HCT116 (cell line): ENCODE measurements at regions not wholly inside any gene's neighbourhood (a gene's known extent, or its start where the extent isn't known, plus 50 kb on each side); places are given as distances from the start of the nearest gene placed in this dataset.

ENCODE experiments used
- ATAC-seq: fragments of 200-7000 bp; cut with Tn5 transposase; 2 replicates; pipeline ENCODE4 v1.9.1; 2020; ENCODE audit warnings: mild to moderate bottlenecking, moderate library complexity
- BruUV-seq: library from RNA; stranded (reverse); fragments of 400-500 nt; replicated peaks from 2 replicates; lab custom pipeline; 2021; lab: Mats Ljungman, UMichigan
- CTCF ChIA-PET: fragments of 300-600 bp; sonication (Branson Sonifier 250); formaldehyde crosslinking; loops from one replicate; lab custom pipeline; 2021; ENCODE audit warnings: antibody characterized with exemption; lab: Charles Lee
- POLR2A ChIA-PET: fragments of 300-600, 350-600 bp; sonication (Branson Sonifier 250); formaldehyde crosslinking; loops from one replicate; lab custom pipeline; 2021; ENCODE audit warnings: antibody characterized with exemption; lab: Charles Lee
- RAD21 ChIA-PET, 2 experiments: fragments of 300-600 bp; sonication (Branson Sonifier 250); formaldehyde crosslinking; loops; one replicate each; lab custom pipeline; 2023; ENCODE audit warnings: low total read pairs in 2 of 2; ENCODE audit not compliant: uncharacterized antibody in 2 of 2, unreplicated experiment in 2 of 2, low non-redundant PET in 1 of 2; lab: Charles Lee
- DNase-seq: peaks from one replicate; pipeline ENCODE4 v3.0.0-alpha.2; 2010; ENCODE audit warnings: low read depth, low spot score
- H2AFZ ChIP-seq: fragments of 200-600 bp; shearing (Covaris generic), sonication (generic); 2 replicates; pipeline ENCODE4 v1.6.1; 2017; ENCODE audit warnings: low read depth, mixed run types, mixed read lengths, antibody characterized with exemption, low read length; ENCODE audit not compliant: poor library complexity, severe bottlenecking
- H3K27ac ChIP-seq: 2 replicates; pipeline ENCODE4 v1.5.1; 2012; ENCODE audit warnings: low read depth, low read length
- H3K27me3 ChIP-seq: fragments of 200-600 bp; sonication (generic); 2 replicates; pipeline ENCODE4 v1.6.1; 2016; ENCODE audit warnings: mixed run types, low read length, mixed read lengths; ENCODE audit not compliant: insufficient read depth
- H3K36me3 ChIP-seq, 2 experiments: fragments of 200-500 bp in 1 of 2; fragments of 200-600 bp in 1 of 2; sonication (Bioruptor generic) in 1 of 2; sonication (generic) in 1 of 2; 2 replicates each; pipeline versions ENCODE4 v1.5.1 to v1.6.1; 2014 to 2016; ENCODE audit warnings: low read length in 2 of 2, inconsistent platforms in 1 of 2, mixed read lengths in 1 of 2, mixed run types in 1 of 2; ENCODE audit not compliant: insufficient read depth in 2 of 2, control insufficient read depth in 1 of 2
- H3K4me1 ChIP-seq, 2 experiments: fragments of 200-600 bp in 1 of 2; sonication (generic) in 1 of 2; 2 replicates each; pipeline versions ENCODE4 v1.5.1 to v1.6.1; 2012 to 2017; ENCODE audit warnings: low read length in 2 of 2, inconsistent platforms in 1 of 2, mild to moderate bottlenecking in 1 of 2, mixed read lengths in 1 of 2, mixed run types in 1 of 2, moderate library complexity in 1 of 2; ENCODE audit not compliant: insufficient read depth in 2 of 2, control insufficient read depth in 1 of 2
- H3K4me2 ChIP-seq: fragments of 200-600 bp; sonication (generic); 2 replicates; pipeline ENCODE4 v1.6.1; 2017; ENCODE audit warnings: mixed run types, low read length, mixed read lengths
- H3K4me3 ChIP-seq, 2 experiments: fragments of 200-600 bp in 1 of 2; sonication (generic) in 1 of 2; replicated peaks in 1 of 2; 2 replicates each; pipeline ENCODE4 v1.5.1; 2011 to 2016; ENCODE audit warnings: low read length in 2 of 2, control low read depth in 1 of 2, low read depth in 1 of 2, mild to moderate bottlenecking in 1 of 2, mixed read lengths in 1 of 2, mixed run types in 1 of 2
- H3K79me2 ChIP-seq: fragments of 200-600 bp; sonication (generic); 2 replicates; pipeline ENCODE4 v1.6.1; 2017; ENCODE audit warnings: mild to moderate bottlenecking, mixed run types, low read length, moderate library complexity, mixed read lengths; ENCODE audit not compliant: insufficient read depth
- H3K9ac ChIP-seq: fragments of 200-600 bp; sonication (generic); 2 replicates; pipeline ENCODE4 v1.6.1; 2016; ENCODE audit warnings: low read length, mixed read lengths
- H3K9me2 ChIP-seq: fragments of 200-600 bp; sonication (generic), shearing (Covaris generic); 2 replicates; pipeline ENCODE4 v1.6.1; 2017; ENCODE audit warnings: mixed run types, mild to moderate bottlenecking, moderate library complexity; ENCODE audit not compliant: insufficient read depth
- H3K9me3 ChIP-seq, 2 experiments: fragments of 200-500 bp in 1 of 2; fragments of 200-600 bp in 1 of 2; sonication (Bioruptor generic) in 1 of 2; sonication (generic) in 1 of 2; 2 replicates each; pipeline ENCODE4 v1.6.1; 2014 to 2017; ENCODE audit warnings: low read length in 2 of 2, mixed read lengths in 2 of 2, inconsistent platforms in 1 of 2, low read depth in 1 of 2, mild to moderate bottlenecking in 1 of 2, mixed run types in 1 of 2, moderate library complexity in 1 of 2; ENCODE audit not compliant: control insufficient read depth in 1 of 2, insufficient read depth in 1 of 2
- H4K20me1 ChIP-seq: fragments of 200-600 bp; sonication (generic), shearing (Covaris generic); 2 replicates; pipeline ENCODE4 v1.6.1; 2017; ENCODE audit warnings: mixed run types, mild to moderate bottlenecking, moderate library complexity; ENCODE audit not compliant: insufficient read depth
- CTCF ChIP-seq, 3 experiments: fragments of 200-600 bp in 1 of 3; sonication (generic) in 1 of 3; IDR thresholded peaks in 2 of 3; conservative IDR thresholded peaks in 1 of 3; 2 replicates each; pipeline ENCODE4 v1.5.1; 2012 to 2017; ENCODE audit warnings: low read depth in 2 of 3, low read length in 2 of 3, antibody characterized with exemption in 1 of 3, borderline replicate concordance in 1 of 3, control low read depth in 1 of 3, mild to moderate bottlenecking in 1 of 3, mixed read lengths in 1 of 3, mixed run types in 1 of 3, moderate library complexity in 1 of 3; ENCODE audit not compliant: insufficient read depth in 1 of 3
- EGR1 ChIP-seq: IDR thresholded peaks from 2 replicates; pipeline ENCODE4 v1.6.1; 2012; ENCODE audit warnings: low read depth
- ELF1 ChIP-seq: IDR thresholded peaks from 2 replicates; pipeline ENCODE4 v1.6.1; 2012; ENCODE audit warnings: low read depth, borderline replicate concordance
- EZH2 ChIP-seq: fragments of 200-600 bp; sonication (generic); IDR thresholded peaks from 2 replicates; pipeline ENCODE4 v1.6.1; 2017; ENCODE audit warnings: antibody characterized with exemption, mixed run types
- POLR2A ChIP-seq: IDR thresholded peaks from 2 replicates; pipeline ENCODE4 v1.7.0; 2011; ENCODE audit warnings: borderline replicate concordance; ENCODE audit not compliant: insufficient read depth, insufficient read length; ENCODE audit errors: extremely low read depth
- RAD21 ChIP-seq: IDR thresholded peaks from 2 replicates; pipeline ENCODE4 v1.6.1; 2012; ENCODE audit warnings: low read depth, mild to moderate bottlenecking
- ZFX ChIP-seq: fragments of 450-650 bp; IDR thresholded peaks from 2 replicates; pipeline ENCODE4 v1.6.1; 2017
- intact Hi-C: fragments of 100-400 bp; cut with micrococcal nuclease; formaldehyde crosslinking; loops from 2 replicates; pipeline ENCODE4 v1.10.0; 2022
- TF ChIP-seq, protein P1 (sequence below): IDR thresholded peaks from 2 replicates; pipeline ENCODE4 v1.6.1; 2012

DNA sequence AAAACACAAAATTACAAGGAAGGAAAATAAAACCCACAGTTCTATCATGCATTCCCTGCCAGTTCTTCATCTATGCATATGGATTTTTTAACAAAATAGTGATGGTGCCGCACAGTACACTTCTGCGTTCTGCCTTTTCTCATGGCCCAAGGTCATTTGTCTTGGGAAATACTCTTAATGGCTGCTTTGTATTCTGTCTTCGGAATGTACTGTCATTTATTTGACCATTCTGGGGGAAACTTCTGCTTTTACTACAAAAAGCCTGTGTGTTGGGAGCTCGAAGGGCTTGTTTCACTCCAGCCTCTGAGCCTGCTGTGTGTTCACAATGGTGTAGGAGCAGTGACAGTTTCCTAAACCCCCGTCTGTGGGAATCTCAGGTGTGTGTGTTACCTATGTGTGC, 82.8 kb upstream of the SEC14L1 start:
- intact Hi-C loops, result no loop called here
- no peaks in the 10 kb centered on the region for H3K36me3 ChIP-seq
- no peaks in the 10 kb centered on the region for H3K9me2 ChIP-seq
- no peak overlapping the region for H2AFZ ChIP-seq
- ATAC-seq, result no peak
- ChIA-PET CTCF (interaction anchor here (0.6 to 3.4 kb wide), 6 partner anchors 12 to 241 kb away, joined by 3 to 73 read pairs (median 6); partner anchors contain the start of gene MGAT5B), POLR2A (no interaction called here), RAD21 (no interaction called here)
- no peak overlapping the region for H3K27ac ChIP-seq
- no TSS peak for BruUV-seq
- no peak overlapping the region for H3K4me3 ChIP-seq
- no peaks in the 10 kb centered on the region for H4K20me1 ChIP-seq
- no peaks in the 10 kb centered on the region for H3K9me3 ChIP-seq
- no peak overlapping the region for H3K9ac ChIP-seq
- H3K27me3 ChIP-seq, result no peaks in the 10 kb centered on the region
- no peak for TF ChIP-seq POLR2A
- no peak for TF ChIP-seq ZFX
- TF ChIP-seq RAD21, result no peak
- TF ChIP-seq EZH2, result no peak
- TF ChIP-seq CTCF (IDR thresholded peaks at IDR 0.05 in 2 of 3, conservative IDR thresholded peaks at IDR 0.05 in 1 of 3; ENCODE audit: borderline replicate concordance in 1 of 3, insufficient read depth in 1 of 3, low read depth in 2 of 3, low read length in 2 of 3), result no peak
- no peak overlapping the region for H3K4me2 ChIP-seq
- H3K79me2 ChIP-seq, result no peaks in the 10 kb centered on the region
- peaks cover 0 to 6% of the 10 kb centered on the region in 2 experiments; a peak in 1 of 4 replicates for H3K4me1 ChIP-seq
- DNase-seq, result no peak

GRCh38 chr17:77061669-77062068, 79.1 kb upstream of the SEC14L1 start:
- Histone ChIP-seq H3K27ac (no peak overlapping the region), H3K9ac (no peak overlapping the region), H3K4me1 (0 out of 4 replicates have a peak, but pooled peaks cover 0 to 2% of the 10 kb centered on the region in 2 experiments), H3K27me3 (no peaks in the 10 kb centered on the region), H3K9me3 (no peaks in the 10 kb centered on the region), H3K36me3 (no peaks in the 10 kb centered on the region), H3K4me2 (no peak overlapping the region), H3K9me2 (no peaks in the 10 kb centered on the region), H3K79me2 (no peaks in the 10 kb centered on the region), H3K4me3 (no peak overlapping the region), H2AFZ (no peak overlapping the region), H4K20me1 (no peaks in the 10 kb centered on the region)
- intact Hi-C loops, result no loop called here
- POLR2A ChIA-PET, result no interaction called here
- no TSS peak for BruUV-seq
- DNase-seq (no peak), ATAC-seq (no peak)
- TF ChIP-seq ELF1, result no peak
- TF ChIP-seq, protein P1, sequence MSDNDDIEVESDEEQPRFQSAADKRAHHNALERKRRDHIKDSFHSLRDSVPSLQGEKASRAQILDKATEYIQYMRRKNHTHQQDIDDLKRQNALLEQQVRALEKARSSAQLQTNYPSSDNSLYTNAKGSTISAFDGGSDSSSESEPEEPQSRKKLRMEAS, result no peak
- no peak for TF ChIP-seq CTCF (IDR thresholded peaks at IDR 0.05 in 2 of 3, conservative IDR thresholded peaks at IDR 0.05 in 1 of 3; ENCODE audit: borderline replicate concordance in 1 of 3, insufficient read depth in 1 of 3, low read depth in 2 of 3, low read length in 2 of 3)
- TF ChIP-seq EGR1, result no peak
- TF ChIP-seq EZH2, result no peak
- RAD21 ChIA-PET, result no interaction called here
- CTCF ChIA-PET, result interaction anchor here (1.1 kb wide), 1 partner anchor 189 kb away, joined by 3 read pairs; no protein-coding TSS in a partner anchor
